ENCODE measurements at regions not wholly inside any gene's neighbourhood (a gene's known extent, or its start where the extent isn't known, plus 50 kb on each side); places are given as distances from the start of the nearest gene placed in this dataset.
"Not testable (repeated sequence)": the region's sequence is repeated elsewhere in the genome, so short reads cannot be mapped to it uniquely, and the experiment has no call there.

GRCh38 chr1:149352205-149352604, 122.6 kb upstream of the NBPF19 start:
- H3K27ac ChIP-seq; DNase-seq (ENCODE audit: low read depth, low spot score): not testable (repeated sequence)

DNA sequence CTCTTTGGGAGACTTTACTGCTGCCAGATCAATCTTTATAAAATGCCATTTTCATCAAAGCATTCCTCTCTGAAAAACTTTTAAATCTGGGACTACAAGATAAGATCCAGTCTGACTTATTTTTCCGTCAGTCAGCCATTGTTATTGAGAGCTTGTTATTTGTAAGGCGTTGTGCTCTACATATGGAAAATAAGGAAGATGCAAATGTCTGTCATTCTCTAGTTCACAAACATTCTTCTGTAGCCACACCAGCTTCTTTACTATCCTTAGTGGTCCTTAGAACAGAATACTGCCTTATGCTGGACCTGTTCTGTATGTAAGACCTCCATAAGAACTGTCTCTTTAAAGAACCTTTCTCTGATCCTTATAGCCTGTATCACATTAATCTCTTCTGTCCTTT, 120.3 kb upstream of the NBPF19 start:
- not testable (repeated sequence) for DNase-seq (ENCODE audit: low read depth, low spot score); H3K27ac ChIP-seq

DNA sequence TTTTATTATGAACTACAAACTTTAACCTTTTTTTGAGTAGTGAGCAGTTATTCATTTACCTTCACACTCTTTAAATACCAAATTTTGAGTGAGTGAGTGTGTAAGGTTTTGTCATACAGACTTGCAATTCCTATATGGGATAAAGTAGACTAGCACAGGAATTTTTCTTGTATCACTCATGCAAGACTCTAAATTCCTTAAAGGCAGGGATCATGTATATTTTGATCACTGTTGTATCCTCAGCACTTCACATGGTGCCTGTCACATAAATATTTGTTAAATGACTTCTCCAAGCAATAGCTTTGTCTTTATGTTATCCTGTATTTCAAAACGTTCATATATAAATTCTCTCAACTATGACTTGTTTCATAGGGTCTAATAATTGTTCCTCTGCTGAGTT, 119.1 kb upstream of the NBPF19 start:
- DNase-seq (ENCODE audit: low read depth, low spot score); H3K27ac ChIP-seq: not testable (repeated sequence)

GRCh38 chr1:149356152-149356551, 118.7 kb upstream of the NBPF19 start:
- not testable (repeated sequence) for H3K27ac ChIP-seq; DNase-seq (ENCODE audit: low read depth, low spot score)

DNA sequence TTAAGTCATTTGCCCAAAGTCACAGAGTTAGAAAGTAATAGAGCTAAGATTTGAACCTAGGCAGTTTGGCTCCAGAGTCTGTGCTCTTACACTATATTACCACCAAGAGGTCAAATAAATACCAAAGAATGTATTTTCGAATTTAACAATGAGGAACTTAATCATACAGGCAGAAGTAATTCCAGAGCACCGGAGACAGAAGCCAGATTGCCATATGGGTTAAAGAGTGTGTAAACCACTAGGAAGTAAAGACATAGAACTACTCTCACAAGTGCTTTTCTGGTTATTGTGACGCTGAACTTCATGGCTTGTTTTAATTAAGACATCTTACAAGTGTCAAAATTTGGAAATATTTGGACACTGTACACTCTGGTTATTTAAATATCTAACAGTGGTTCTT, 114.5 kb upstream of the NBPF19 start:
- DNase-seq (ENCODE audit: low read depth, low spot score); H3K27ac ChIP-seq: not testable (repeated sequence)

DNA sequence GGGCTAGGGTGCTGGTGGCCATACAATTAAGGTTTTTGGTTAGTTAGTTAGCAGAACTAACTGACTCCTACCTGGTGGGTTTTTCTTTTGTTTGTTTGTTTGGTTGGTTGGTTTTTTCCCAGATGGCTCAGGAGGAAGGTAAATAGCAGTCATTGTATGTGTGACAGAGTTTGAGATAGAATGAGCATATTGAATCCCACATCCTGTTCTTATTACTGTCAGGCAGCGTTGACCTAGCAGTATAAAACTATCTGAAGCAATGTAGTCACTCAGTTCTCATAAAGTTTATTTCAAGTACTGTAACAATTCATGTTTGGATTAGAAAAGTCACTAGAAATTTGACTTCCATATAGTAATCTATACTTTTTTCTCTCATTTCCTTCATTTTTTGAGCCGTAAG, 113.5 kb upstream of the NBPF19 start:
- DNase-seq (ENCODE audit: low read depth, low spot score); H3K27ac ChIP-seq: not testable (repeated sequence)

DNA sequence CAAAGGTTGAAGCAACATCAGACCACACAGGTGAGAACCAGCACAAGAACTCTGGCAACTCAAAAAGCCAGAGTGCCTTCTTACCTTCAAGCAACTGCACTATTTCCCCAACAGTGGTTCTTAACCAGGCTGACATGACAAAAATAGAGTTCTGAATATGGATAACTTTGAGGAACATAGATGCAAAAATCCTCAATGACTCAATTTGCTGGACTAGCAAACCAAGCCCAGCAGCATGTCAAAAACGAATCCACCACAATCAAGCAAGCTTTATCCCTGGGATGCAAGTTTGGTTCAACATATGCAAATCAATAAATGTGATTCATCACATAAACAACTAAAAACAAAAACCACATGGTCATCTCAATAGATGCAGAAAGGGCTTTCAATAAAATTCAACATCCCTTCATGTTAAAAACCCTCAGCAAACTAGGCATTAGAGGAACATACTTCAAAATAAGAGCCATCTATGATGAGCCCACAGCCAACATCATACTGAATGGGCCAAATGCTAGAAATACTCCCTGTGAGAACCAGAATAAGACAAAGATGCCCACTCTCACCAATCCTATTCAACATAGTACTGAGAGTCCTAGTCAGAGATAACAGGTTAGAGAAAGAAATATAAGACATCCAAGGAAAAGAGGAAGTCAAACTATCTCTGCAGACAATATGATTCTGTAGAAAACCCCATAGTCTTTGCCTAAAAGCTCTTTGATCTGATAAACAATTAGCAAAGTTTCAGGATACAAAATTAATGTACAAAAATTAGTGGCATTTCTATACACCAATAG, 110.5 kb upstream of the NBPF19 start:
- not testable (repeated sequence) for H3K27ac ChIP-seq; DNase-seq (ENCODE audit: low read depth, low spot score)

- not testable (repeated sequence) for DNase-seq (ENCODE audit: low read depth, low spot score); H3K27ac ChIP-seq
These were observed 108.4 kb upstream of the NBPF19 start for GRCh38 chr1:149366402-149366801.

DNA sequence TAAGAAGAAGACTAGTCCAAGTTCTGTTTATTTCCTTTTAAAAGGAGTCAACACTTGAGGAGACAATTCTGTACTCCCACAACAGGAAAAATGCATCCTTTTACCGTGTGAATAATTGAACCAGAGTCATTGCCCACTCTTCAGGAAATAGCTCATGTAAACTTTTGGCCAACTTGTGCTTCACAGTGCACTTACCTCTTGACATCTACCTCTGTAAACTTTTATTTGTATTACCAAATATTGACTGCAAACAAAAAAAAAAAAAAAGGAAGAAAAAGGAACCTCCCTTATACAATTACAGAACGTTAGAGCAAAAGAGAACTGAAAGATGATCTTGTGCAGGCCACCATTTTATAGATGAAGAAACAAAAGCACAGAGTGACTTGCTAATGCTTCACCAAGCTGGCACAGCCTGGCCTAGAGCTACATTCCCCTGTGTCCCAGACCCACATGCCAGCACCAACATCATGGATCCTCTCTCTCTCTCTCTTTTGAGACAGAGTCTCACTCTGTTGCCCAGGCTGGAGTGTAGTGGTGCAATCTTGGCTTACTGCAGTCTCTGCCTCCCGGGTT, 107.3 kb upstream of the NBPF19 start:
- H3K27ac ChIP-seq; DNase-seq (ENCODE audit: low read depth, low spot score): not testable (repeated sequence)

DNA sequence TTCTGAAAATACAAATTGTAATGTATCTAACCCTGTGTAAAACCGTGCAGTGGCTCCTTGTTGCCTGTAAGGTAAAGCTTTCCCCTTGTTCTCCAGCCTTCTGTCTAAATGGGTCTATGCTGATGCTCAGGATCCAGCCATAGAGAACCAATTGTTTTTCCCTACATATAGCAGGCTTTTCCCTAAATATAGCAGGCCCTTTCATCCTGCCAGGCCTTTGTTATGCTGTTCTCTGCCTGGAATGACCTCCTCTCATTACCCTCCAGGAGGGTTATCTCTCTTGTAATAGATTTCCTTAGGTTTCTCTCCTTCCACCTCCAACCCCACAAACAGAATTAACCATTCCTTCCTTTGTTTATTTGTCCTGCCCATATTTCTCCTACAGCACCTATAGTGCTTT, 106.5 kb upstream of the NBPF19 start:
- not testable (repeated sequence) for H3K27ac ChIP-seq; DNase-seq (ENCODE audit: low read depth, low spot score)

DNA sequence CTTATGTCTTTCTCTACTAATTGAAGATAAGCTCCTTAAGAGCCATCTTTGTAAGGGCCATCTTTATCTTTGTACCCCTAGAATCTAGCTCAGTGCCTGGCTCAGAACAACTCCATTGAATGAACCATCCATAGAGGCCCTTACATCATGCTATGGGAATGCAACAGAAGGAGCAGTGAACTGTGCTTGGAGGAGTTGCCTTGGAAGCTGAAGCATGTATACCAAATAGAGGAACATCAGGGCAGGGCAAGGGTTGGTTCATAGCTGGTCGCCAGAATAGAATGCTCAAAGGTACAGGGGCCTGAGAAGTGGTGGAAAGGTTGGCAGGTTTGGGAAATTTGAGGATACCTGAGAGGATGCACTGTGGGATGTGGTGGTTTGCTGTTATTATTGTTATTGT, 105.8 kb upstream of the NBPF19 start:
- not testable (repeated sequence) for H3K27ac ChIP-seq; DNase-seq (ENCODE audit: low read depth, low spot score)

DNA sequence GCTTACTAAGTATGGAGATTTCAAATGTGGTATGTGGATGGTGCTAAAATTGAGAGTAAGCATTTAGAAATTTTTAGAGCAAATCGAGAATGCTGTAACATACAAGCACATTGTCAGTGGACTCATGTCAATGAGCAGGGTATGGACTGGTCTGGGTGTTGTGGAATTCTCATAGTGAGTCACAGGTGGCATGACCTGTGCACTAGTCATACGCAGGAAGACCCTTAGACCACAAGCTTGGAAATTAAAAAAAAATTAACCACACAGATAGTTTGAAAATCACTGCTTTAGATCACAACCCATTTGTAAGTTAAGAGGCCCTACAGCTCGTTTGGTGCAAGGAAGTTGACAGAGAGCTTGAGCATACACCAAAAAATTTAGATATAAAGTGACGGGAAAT, 102.9 kb upstream of the NBPF19 start:
- not testable (repeated sequence) for H3K27ac ChIP-seq; DNase-seq (ENCODE audit: low read depth, low spot score)

DNA sequence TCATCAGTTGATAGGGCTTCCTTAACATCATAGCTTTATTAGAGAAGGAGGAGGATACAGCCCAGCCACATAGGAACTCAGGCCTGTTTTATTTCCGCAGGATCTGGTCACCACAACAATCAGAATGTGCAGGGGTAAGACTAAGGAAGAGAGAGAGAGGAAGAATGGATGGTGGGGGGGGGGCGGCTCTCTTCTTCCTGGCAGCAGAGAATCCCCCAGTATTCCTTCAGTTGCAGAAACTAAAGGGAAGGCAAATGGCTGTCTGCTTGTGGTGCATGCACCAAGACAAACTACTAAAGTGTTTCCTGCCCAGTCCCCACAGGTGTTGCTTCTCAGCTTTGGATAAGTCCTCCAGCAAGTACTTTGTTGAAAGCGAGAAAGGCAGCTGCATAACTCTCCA, 96.4 kb upstream of the NBPF19 start:
- H3K27ac ChIP-seq; DNase-seq (ENCODE audit: low read depth, low spot score): not testable (repeated sequence)

GRCh38 chr1:149390173-149390926, 84.5 kb upstream of the NBPF19 start:
- not testable (repeated sequence) for DNase-seq (ENCODE audit: low read depth, low spot score)
- peak overlapping the region; percentile 42 for H3K27ac ChIP-seq

DNA sequence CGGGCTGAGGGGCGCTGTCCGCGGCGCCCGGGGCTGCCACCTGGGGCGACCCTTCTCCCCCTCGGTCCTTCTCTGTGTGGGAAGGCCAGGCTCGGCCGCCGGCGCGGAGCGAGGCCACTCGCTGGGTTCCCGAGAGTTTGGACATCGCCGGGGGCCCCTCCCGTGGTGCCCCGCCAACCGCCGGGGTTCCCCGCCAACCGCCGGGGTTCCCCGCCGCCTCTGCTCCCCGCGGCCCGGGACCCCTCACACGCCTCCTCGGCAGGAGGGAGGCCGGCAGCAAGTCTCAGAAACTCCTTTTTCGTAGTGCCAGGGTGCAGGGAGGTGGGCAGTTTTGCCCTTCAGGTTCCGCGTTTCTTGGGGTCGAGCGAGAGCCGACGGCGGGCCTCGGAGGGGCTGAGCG, 83.9 kb upstream of the NBPF19 start:
- H3K27ac ChIP-seq, result peak overlapping the region; percentile 42
- not testable (repeated sequence) for DNase-seq (ENCODE audit: low read depth, low spot score)

DNA sequence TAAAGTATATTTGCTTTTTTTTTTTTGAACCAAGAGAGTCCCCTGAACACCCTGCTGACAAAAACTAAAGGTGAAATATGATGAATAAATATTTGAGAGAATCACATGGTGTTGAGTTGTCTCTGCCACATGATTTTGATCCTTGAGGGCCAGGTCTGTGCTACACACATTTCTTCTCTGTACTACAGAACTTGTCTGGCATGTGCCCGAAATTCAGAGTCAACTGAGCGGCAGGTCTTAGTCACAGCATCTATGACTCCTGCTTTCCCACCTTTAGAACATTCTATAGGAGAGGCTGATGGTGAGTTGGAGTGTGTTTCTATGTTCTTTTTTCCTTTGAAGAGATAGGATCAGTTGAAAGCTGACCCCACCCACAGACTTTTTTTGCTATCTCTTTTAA, 79.0 kb upstream of the NBPF19 start:
- DNase-seq (ENCODE audit: low read depth, low spot score); H3K27ac ChIP-seq: not testable (repeated sequence)

GRCh38 chr1:149398527-149398926, 76.3 kb upstream of the NBPF19 start:
- peak overlapping the region; percentile 62 for H3K27ac ChIP-seq
- DNase-seq (ENCODE audit: low read depth, low spot score), result not testable (repeated sequence)

DNA sequence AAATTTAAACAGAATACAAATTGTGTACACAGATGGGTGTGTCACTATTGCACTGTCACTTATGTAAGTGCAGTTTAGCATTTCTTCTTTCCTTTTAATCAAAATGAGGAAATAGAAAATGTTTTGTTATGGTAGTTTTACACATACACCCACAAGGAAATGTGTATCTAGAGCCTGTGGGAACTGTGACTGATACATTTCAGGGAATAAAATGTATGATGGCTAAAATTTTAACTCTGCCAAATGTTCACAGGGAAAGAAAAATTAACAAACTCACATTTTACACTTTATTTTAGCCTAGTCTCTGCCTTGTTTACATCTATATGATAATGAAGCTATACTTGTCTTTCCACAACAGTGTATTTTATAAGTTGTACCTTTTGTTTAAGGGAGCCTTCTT, 66.4 kb upstream of the NBPF19 start:
- not testable (repeated sequence) for H3K27ac ChIP-seq; DNase-seq (ENCODE audit: low read depth, low spot score)

DNA sequence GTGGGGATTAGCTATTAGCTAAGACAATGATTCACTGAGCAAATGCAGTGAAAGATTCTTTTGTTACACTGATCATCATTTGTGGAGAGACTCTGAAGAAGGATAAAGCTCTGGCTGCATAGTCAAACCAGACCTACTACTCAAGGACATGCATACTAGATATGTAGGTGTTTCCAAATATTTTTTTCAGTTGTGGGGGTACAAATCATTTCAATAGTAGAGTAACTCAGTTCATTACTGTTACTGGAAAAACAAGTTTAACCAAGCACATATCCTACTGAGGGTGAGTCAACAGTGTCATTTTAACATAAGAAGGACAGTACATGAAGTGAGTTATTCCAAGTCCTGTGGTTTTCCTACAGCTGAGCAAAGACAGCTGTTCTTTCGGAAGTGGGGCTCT, 59.5 kb upstream of the NBPF19 start:
- peak overlapping the region; percentile 39 for H3K27ac ChIP-seq
- DNase-seq (ENCODE audit: low read depth, low spot score), result not testable (repeated sequence)

DNA sequence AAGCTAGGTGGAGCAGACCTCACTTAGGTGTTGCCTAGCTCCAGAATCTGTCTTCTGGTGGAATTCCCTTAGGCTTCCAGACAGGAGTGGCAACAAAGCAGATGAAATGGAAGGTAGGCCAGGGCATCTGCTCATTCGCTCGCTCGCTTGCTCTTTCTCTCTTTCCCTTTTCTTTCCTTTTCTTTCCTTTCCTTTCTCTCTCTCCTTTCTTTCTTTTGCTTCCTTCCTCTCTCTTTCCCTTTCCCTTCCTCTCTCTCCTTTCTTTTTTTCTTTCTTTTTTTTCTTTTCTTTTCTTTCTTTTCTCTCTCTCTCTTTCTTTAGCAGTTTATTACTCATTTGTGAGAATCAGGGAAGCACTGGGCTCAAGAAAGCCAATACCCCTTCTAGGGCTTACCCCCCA, 56.1 kb upstream of the NBPF19 start:
- not testable (repeated sequence) for DNase-seq (ENCODE audit: low read depth, low spot score); H3K27ac ChIP-seq

DNA sequence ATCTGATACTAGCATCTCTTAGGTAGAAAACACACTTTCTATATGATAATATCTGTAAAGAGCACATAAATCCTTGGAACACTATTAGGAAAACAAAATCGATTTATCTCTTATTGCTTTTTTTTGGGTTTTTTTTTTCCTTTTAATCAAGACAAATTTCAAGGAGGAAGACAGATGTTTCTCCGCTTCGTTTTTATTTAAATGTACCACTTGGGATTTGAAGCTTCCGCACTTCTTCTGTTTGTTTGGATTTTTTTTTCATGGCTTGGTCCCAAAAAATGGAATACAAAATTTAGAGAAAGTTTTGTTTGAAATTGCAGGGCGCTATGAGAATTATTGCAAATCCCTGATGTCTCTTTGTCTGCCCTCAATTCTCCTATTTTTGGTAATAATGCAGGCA, 51.7 kb upstream of the NBPF19 start:
- DNase-seq (ENCODE audit: low read depth, low spot score), result not testable (repeated sequence)

More for the DNA sequence above, 51.7 kb upstream of the NBPF19 start:
- not testable (repeated sequence) for H3K27ac ChIP-seq
